CD14-positive monocyte (primary cell): ENCODE measurements at regions not wholly inside any gene's neighbourhood (a gene's known extent, or its start where the extent isn't known, plus 50 kb on each side); places are given as distances from the start of the nearest gene placed in this dataset.

Experiments
- DNase-seq, 3 donors: peaks; one replicate each; pipeline ENCODE4 v3.0.0-alpha.2; 2011 to 2022
- H2AFZ ChIP-seq: 2 replicates; pipeline ENCODE4 v1.6.0; 2012; ENCODE audit warnings: mild to moderate bottlenecking, low read depth, low read length, inconsistent platforms; ENCODE audit not compliant: insufficient read depth, poor library complexity, severe bottlenecking
- H3K27ac ChIP-seq, 2 donors: 1 replicate in 1 of 2; 2 replicates in 1 of 2; pipeline ENCODE4 v1.5.1; 2012 to 2013; ENCODE audit warnings: low read length in 2 of 2, control low read depth in 1 of 2, inconsistent platforms in 1 of 2, low read depth in 1 of 2, mild to moderate bottlenecking in 1 of 2
- H3K27me3 ChIP-seq, 2 donors: one replicate each; pipeline versions ENCODE4 v1.6.0 to v1.6.1; 2011 to 2013; ENCODE audit warnings: low read length in 2 of 2; ENCODE audit not compliant: control insufficient read depth in 2 of 2, insufficient read depth in 2 of 2
- H3K36me3 ChIP-seq, 2 donors: replicated peaks in 1 of 2; 1 replicate in 1 of 2; 2 replicates in 1 of 2; pipeline versions ENCODE4 v1.5.1 to v1.6.1; 2012 to 2013; ENCODE audit warnings: low read length in 2 of 2, control low read depth in 1 of 2, inconsistent platforms in 1 of 2, mild to moderate bottlenecking in 1 of 2; ENCODE audit not compliant: insufficient read depth in 2 of 2, control insufficient read depth in 1 of 2
- H3K4me1 ChIP-seq, 2 donors: 1 replicate in 1 of 2; 2 replicates in 1 of 2; pipeline versions ENCODE4 v1.5.1 to v1.6.1; 2012 to 2013; ENCODE audit warnings: low read length in 2 of 2, control low read depth in 1 of 2, inconsistent platforms in 1 of 2, mild to moderate bottlenecking in 1 of 2, moderate library complexity in 1 of 2; ENCODE audit not compliant: insufficient read depth in 2 of 2, control insufficient read depth in 1 of 2
- H3K4me2 ChIP-seq: replicated peaks from 2 replicates; pipeline ENCODE3; 2012; ENCODE audit warnings: low read length, moderate library complexity, mild to moderate bottlenecking; ENCODE audit not compliant: poor library complexity, severe bottlenecking; ENCODE audit errors: extremely low read depth
- H3K4me3 ChIP-seq, 3 experiments: fragments of 200-600 bp in 1 of 3; sonication (generic) in 1 of 3; replicated peaks in 1 of 3; 1 replicate in 2 of 3; 2 replicates in 1 of 3; pipeline ENCODE4 v1.5.1; 2011 to 2013; ENCODE audit warnings: low read length in 3 of 3, mild to moderate bottlenecking in 3 of 3, control low read depth in 2 of 3, low read depth in 2 of 3, inconsistent platforms in 1 of 3, moderate library complexity in 1 of 3
- H3K79me2 ChIP-seq: 2 replicates; pipeline ENCODE4 v1.6.0; 2012; ENCODE audit warnings: mild to moderate bottlenecking, control low read depth, inconsistent platforms, low read length, moderate library complexity; ENCODE audit not compliant: insufficient read depth
- H3K9ac ChIP-seq: 2 replicates; pipeline ENCODE4 v1.6.0; 2017; ENCODE audit warnings: low read length, mild to moderate bottlenecking; ENCODE audit not compliant: insufficient read depth, poor library complexity, severe bottlenecking
- H3K9me3 ChIP-seq, 2 donors: replicated peaks in 1 of 2; 1 replicate in 1 of 2; 2 replicates in 1 of 2; pipeline versions ENCODE4 v1.5.1 to v1.6.1; 2012 to 2013; ENCODE audit warnings: low read length in 2 of 2, control low read depth in 1 of 2; ENCODE audit not compliant: control insufficient read depth in 1 of 2, insufficient read depth in 1 of 2
- H4K20me1 ChIP-seq: 2 replicates; pipeline ENCODE4 v1.6.0; 2012; ENCODE audit warnings: mild to moderate bottlenecking, low read length, control low read depth, moderate library complexity; ENCODE audit not compliant: insufficient read depth
- H3K27ac Mint-ChIP-seq, 7 donors: one replicate each; pipeline ENCODE4 v1.8.0; 2020; ENCODE audit warnings: mild to moderate bottlenecking in 7 of 7, mixed read lengths in 7 of 7, moderate library complexity in 6 of 7, inconsistent platforms in 2 of 7
- H3K27me3 Mint-ChIP-seq, 3 donors: one replicate each; pipeline ENCODE4 v1.8.0; 2021 to 2022; ENCODE audit warnings: low read depth in 3 of 3, mild to moderate bottlenecking in 3 of 3, mixed read lengths in 3 of 3, moderate library complexity in 3 of 3, inconsistent platforms in 1 of 3
- H3K36me3 Mint-ChIP-seq, 2 donors: one replicate each; pipeline ENCODE4 v1.8.0; 2020; ENCODE audit warnings: mixed read lengths in 2 of 2, inconsistent platforms in 1 of 2, mild to moderate bottlenecking in 1 of 2
- H3K4me1 Mint-ChIP-seq: one replicate; pipeline ENCODE4 v1.8.0; 2020; ENCODE audit warnings: mild to moderate bottlenecking, mixed read lengths
- H3K4me3 Mint-ChIP-seq, 2 donors: one replicate each; pipeline ENCODE4 v1.8.0; 2020; ENCODE audit warnings: mild to moderate bottlenecking in 2 of 2, mixed read lengths in 2 of 2, moderate library complexity in 1 of 2
- H3K9me3 Mint-ChIP-seq, 7 donors: one replicate each; pipeline ENCODE4 v1.8.0; 2020 to 2022; ENCODE audit warnings: mixed read lengths in 7 of 7, mild to moderate bottlenecking in 6 of 7, moderate library complexity in 6 of 7, inconsistent platforms in 2 of 7
- WGBS: methylation state at CpG from one replicate; pipeline ENCODE4 v1.1.5; 2013; ENCODE audit warnings: missing lambda C conversion rate; ENCODE audit not compliant: insufficient coverage; 5-methylcytosine and 5-hydroxymethylcytosine counted together
- intact Hi-C, 2 donors: fragments of 100-400 bp; cut with micrococcal nuclease; formaldehyde crosslinking; loops; one replicate each; pipeline versions ENCODE4 v1.15.0 to v1.15.1; 2023
- TF ChIP-seq, protein P1 (sequence below): fragments of 200-600 bp; IDR thresholded peaks from one replicate; pipeline ENCODE4 v1.8.0; 2022; ENCODE audit warnings: antibody characterized with exemption, mild to moderate bottlenecking

DNA sequence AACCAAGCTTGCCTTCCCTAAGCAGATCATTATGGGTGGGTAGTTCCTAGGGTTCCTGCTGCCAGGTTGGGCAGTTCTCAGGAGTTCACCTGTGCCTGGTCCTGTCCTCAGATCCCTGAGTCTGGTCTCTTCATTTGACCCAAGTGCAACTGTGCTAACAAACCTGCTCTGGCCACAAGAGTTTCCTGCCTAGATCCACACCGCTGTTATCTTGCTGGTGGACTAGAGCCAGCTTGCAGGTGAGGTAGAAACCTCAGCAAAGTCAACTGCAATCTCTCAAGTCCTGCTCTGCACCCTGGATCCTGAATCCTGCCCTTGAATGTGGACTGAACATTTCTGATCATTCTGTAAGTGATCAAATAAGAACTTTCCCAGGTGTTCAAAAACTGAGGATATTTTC is 191.8 kb upstream of the LRFN2 start:
- Histone ChIP-seq H3K79me2 (no peaks in the 10 kb centered on the region), H3K27me3 (peaks cover 0 to 2% of the 10 kb centered on the region in 2 donors), H3K4me1 (no peaks in the 10 kb centered on the region), H3K27ac (no peak overlapping the region), H3K9me3 (no peaks in the 10 kb centered on the region), H3K9ac (no peak overlapping the region), H2AFZ (no peak overlapping the region), H3K4me2 (no peak overlapping the region), H3K36me3 (no peaks in the 10 kb centered on the region), H3K4me3 (no peak overlapping the region), H4K20me1 (no peaks in the 10 kb centered on the region)
- Mint-ChIP-seq H3K9me3 (no peaks in the 10 kb centered on the region), H3K27me3 (peaks cover 1 to 8% (median 1%) of the 10 kb centered on the region in 3 donors), H3K4me1 (no peaks in the 10 kb centered on the region), H3K36me3 (no peaks in the 10 kb centered on the region), H3K27ac (no peak overlapping the region), H3K4me3 (no peak overlapping the region)
- intact Hi-C loops, result no loop called here
- TF ChIP-seq, protein P1, sequence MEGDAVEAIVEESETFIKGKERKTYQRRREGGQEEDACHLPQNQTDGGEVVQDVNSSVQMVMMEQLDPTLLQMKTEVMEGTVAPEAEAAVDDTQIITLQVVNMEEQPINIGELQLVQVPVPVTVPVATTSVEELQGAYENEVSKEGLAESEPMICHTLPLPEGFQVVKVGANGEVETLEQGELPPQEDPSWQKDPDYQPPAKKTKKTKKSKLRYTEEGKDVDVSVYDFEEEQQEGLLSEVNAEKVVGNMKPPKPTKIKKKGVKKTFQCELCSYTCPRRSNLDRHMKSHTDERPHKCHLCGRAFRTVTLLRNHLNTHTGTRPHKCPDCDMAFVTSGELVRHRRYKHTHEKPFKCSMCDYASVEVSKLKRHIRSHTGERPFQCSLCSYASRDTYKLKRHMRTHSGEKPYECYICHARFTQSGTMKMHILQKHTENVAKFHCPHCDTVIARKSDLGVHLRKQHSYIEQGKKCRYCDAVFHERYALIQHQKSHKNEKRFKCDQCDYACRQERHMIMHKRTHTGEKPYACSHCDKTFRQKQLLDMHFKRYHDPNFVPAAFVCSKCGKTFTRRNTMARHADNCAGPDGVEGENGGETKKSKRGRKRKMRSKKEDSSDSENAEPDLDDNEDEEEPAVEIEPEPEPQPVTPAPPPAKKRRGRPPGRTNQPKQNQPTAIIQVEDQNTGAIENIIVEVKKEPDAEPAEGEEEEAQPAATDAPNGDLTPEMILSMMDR, result no peak
- 64% methylated on average over 1 of the region's 1 CpG for WGBS
- no peak for DNase-seq

- no peak overlapping the region for H3K4me3 ChIP-seq
- peaks cover 1 to 10% (median 1%) of the 10 kb centered on the region in 3 donors for H3K27me3 Mint-ChIP-seq
- 95% methylated on average over 3 of the region's 3 CpGs for WGBS
These were observed 191.0 kb upstream of the LRFN2 start for GRCh38 chr6:40778196-40778595.

More at GRCh38 chr6:40778196-40778595, 191.0 kb upstream of the LRFN2 start:
- H3K79me2 ChIP-seq, result no peaks in the 10 kb centered on the region
- Mint-ChIP-seq H3K4me1 (no peaks in the 10 kb centered on the region), H3K27ac (peak overlapping the region in 1 of 7 donors; percentile 19), H3K4me3 (no peak overlapping the region), H3K9me3 (peaks cover 0 to under 1% (median 0%) of the 10 kb centered on the region in 7 donors), H3K36me3 (no peaks in the 10 kb centered on the region)
- H3K4me1 ChIP-seq, result no peaks in the 10 kb centered on the region
- H3K9me3 ChIP-seq, result no peaks in the 10 kb centered on the region
- H3K9ac ChIP-seq, result no peak overlapping the region
- no peak overlapping the region for H2AFZ ChIP-seq
- H3K27me3 ChIP-seq, result peaks cover 0 to 2% of the 10 kb centered on the region in 2 donors
- no peaks in the 10 kb centered on the region for H3K36me3 ChIP-seq
- H3K27ac ChIP-seq, result no peak overlapping the region
- no peaks in the 10 kb centered on the region for H4K20me1 ChIP-seq
- no peak overlapping the region for H3K4me2 ChIP-seq
- no peak for DNase-seq
- intact Hi-C loops, result no loop called here
- TF ChIP-seq, protein P1, result no peak
